Astrocyte of the cerebellum (primary cell): ENCODE measurements at regions not wholly inside any gene's neighbourhood (a gene's known extent, or its start where the extent isn't known, plus 50 kb on each side); places are given as distances from the start of the nearest gene placed in this dataset.

Source experiments
- DNase-seq: peaks from one replicate; pipeline ENCODE4 v3.0.0-alpha.2; 2011; ENCODE audit warnings: low read depth
- H3K4me3 ChIP-seq: 2 replicates; pipeline ENCODE4 v1.5.1; 2011; ENCODE audit warnings: mild to moderate bottlenecking, low read depth, low read length, moderate library complexity
- in situ Hi-C: cut with HindIII; loops from 2 replicates; pipeline ENCODE4 v1.10.0; 2017; ENCODE audit warnings: low sequenced_read_pairs
- TF ChIP-seq, protein P1 (sequence below): IDR thresholded peaks from 2 replicates; pipeline ENCODE4 v1.5.1; 2012; ENCODE audit warnings: low read length, low read depth, moderate library complexity, mild to moderate bottlenecking; ENCODE audit errors: missing control alignments

- H3K4me3 ChIP-seq = no peak overlapping the region
- DNase-seq = no peak
- TF ChIP-seq, protein P1, sequence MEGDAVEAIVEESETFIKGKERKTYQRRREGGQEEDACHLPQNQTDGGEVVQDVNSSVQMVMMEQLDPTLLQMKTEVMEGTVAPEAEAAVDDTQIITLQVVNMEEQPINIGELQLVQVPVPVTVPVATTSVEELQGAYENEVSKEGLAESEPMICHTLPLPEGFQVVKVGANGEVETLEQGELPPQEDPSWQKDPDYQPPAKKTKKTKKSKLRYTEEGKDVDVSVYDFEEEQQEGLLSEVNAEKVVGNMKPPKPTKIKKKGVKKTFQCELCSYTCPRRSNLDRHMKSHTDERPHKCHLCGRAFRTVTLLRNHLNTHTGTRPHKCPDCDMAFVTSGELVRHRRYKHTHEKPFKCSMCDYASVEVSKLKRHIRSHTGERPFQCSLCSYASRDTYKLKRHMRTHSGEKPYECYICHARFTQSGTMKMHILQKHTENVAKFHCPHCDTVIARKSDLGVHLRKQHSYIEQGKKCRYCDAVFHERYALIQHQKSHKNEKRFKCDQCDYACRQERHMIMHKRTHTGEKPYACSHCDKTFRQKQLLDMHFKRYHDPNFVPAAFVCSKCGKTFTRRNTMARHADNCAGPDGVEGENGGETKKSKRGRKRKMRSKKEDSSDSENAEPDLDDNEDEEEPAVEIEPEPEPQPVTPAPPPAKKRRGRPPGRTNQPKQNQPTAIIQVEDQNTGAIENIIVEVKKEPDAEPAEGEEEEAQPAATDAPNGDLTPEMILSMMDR = no peak
- in situ Hi-C loops = no loop called here
Observed at GRCh38 chr11:112631333-112631732, 329.9 kb upstream of the NCAM1 start.

DNA sequence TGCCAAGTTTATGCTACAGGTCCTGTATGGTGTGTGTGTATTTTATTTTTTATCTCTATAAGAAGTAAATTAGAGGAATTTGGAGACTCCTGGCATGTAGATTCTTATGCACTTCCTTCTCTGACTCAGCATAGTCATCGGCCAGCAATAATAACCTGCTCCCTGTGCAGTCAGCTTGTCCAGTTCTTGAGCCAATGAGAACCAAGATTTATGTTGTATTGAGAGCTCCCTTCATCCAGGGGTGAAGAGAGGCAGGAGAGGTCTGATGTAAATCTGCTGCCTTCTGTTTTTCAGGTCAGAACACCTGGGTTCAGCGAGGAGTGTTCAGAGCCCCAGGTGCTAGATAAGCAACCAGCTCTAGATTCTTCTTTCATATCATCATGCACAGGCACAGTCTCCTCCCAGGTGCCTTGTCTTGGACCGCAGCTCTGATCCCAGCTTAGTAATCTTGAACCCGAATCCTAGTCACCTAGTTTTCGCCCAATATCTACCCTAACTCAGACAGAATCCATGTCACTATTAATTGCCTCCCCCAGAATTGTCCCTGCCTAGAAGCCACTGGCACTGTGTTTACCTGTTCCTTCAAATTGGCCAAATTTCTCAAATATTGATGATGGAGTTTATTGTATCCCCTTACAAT lies 328.2 kb upstream of the NCAM1 start:
- TF ChIP-seq, protein P1 = no peak
- no peak for DNase-seq
- in situ Hi-C loops = no loop called here
- H3K4me3 ChIP-seq = no peak overlapping the region

DNA sequence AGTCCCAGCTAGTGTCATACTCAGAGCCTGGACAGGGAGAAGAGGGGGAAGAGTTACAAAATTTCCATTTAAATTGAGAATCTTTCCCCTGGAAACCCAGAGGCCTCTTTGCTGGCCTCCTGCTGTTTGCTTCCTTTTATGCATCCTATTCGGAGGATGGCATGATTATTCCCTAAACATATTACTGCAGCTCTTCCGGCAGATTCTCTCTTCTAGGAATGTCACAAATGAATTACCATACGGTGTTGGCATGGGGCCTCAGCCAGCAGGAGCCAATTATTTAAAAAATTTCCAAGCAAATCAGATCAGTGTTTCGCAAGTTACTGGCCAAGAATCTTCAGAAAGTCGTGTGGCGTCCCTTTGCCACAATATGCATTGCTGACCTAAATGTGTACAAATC lies 326.7 kb upstream of the NCAM1 start:
- TF ChIP-seq, protein P1 = no peak
- in situ Hi-C loops = no loop called here
- no peak for DNase-seq
- H3K4me3 ChIP-seq = no peak overlapping the region

DNA sequence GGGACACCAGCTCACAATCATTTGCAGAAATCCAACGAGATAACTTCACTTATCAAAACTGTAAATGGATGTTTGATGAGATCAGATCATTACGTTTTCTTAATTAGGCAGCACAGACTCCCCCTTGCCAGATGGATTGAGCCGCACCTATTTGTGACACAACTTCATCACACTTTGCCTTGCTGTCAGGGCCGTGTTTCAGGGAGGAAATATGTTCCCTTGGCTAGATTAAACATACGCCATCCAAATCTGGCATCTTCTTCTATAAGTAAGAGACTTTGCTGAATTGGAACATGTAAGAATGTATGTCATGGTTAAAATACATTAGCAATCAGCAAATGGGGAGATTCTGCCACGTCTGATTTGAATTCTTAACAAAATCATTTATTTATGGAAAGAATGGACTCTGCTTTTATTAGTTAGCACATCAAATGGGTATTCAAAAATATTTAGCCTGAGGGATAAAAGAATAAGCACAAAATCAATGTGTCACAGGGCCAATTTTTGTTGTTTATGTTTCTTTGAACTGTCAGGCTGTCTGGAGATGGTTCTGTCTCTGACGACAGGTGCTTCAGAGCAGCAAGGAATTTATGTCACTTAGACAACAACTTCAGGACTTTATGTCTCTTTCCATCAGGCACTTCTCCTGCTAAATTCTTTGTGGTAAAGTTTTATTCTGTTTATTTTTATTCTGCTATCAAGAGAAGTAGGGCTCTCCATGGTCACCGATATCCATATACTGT lies 326.1 kb upstream of the NCAM1 start:
- no peak for DNase-seq
- TF ChIP-seq, protein P1 = no peak
- no peak overlapping the region for H3K4me3 ChIP-seq
- in situ Hi-C loops = no loop called here

- H3K4me3 ChIP-seq = no peak overlapping the region
- TF ChIP-seq, protein P1 = no peak
- in situ Hi-C loops = no loop called here
- no peak for DNase-seq
Observed at GRCh38 chr11:112637076-112637475, 324.1 kb upstream of the NCAM1 start.

DNA sequence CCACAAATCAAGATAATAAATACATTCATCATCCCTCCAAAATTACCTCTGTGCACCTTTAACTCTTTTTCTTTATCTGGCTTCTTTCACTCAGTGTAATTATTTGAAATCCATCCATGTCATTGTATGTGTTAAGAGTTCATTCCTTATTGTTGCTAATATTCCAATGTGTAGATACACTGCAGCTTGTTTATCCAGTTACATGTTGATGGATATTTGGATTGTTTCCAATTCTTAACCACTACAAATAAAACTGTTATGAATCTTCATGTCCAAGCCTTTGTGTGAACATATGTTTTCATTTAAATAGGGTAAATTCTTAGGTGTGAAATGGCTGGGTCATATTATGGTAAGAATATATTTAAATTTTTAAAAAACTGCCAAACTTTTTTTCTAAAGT lies 323.3 kb upstream of the NCAM1 start:
- no peak for DNase-seq
- no peak overlapping the region for H3K4me3 ChIP-seq
- in situ Hi-C loops = no loop called here
- TF ChIP-seq, protein P1 = no peak
